ENCODE measurements at regions not wholly inside any gene's neighbourhood (a gene's known extent, or its start where the extent isn't known, plus 50 kb on each side); places are given as distances from the start of the nearest gene placed in this dataset.

GRCh38 chr12:88310666-88311065, 168.6 kb downstream of the TMTC3 start:
- Histone ChIP-seq H3K36me3 (ENCODE audit: control insufficient read depth, insufficient read depth, low read length) (no peaks in the 10 kb centered on the region), H3K27ac (ENCODE audit: low read length) (no peak overlapping the region), H3K9me3 (ENCODE audit: control insufficient read depth, insufficient read depth, low read length) (no peaks in the 10 kb centered on the region), H3K4me3 (ENCODE audit: low read length) (no peak overlapping the region), H3K27me3 (ENCODE audit: control insufficient read depth, insufficient read depth, low read length) (no peaks in the 10 kb centered on the region), H3K4me1 (ENCODE audit: control insufficient read depth, insufficient read depth, low read length) (no peaks in the 10 kb centered on the region)
- WGBS (ENCODE audit: insufficient coverage, insufficient read length): no CpG with 5 or more reads among the region's 6 CpGs
- DNase-seq (ENCODE audit: low read depth, low spot score): no peak

- Histone ChIP-seq H3K4me3 (ENCODE audit: low read length) (no peak overlapping the region), H3K27me3 (ENCODE audit: control insufficient read depth, insufficient read depth, low read length) (no peaks in the 10 kb centered on the region), H3K27ac (ENCODE audit: low read length) (no peak overlapping the region), H3K36me3 (ENCODE audit: control insufficient read depth, insufficient read depth, low read length) (no peaks in the 10 kb centered on the region), H3K4me1 (ENCODE audit: control insufficient read depth, insufficient read depth, low read length) (no peaks in the 10 kb centered on the region), H3K9me3 (ENCODE audit: control insufficient read depth, insufficient read depth, low read length) (no peaks in the 10 kb centered on the region)
- WGBS (ENCODE audit: insufficient coverage, insufficient read length): no CpG with 5 or more reads among the region's 1 CpG
- no peak for DNase-seq (ENCODE audit: low read depth, low spot score)
Measured at GRCh38 chr12:88313554-88313953, 171.4 kb downstream of the TMTC3 start.

GRCh38 chr12:88314706-88315105, 172.6 kb downstream of the TMTC3 start:
- no peak overlapping the region for H3K4me3 ChIP-seq (ENCODE audit: low read length)
- H3K27ac ChIP-seq (ENCODE audit: low read length): no peak overlapping the region
- WGBS (ENCODE audit: insufficient coverage, insufficient read length): no CpG with 5 or more reads among the region's 4 CpGs
- H3K27me3 ChIP-seq (ENCODE audit: control insufficient read depth, insufficient read depth, low read length): no peaks in the 10 kb centered on the region
- DNase-seq (ENCODE audit: low read depth, low spot score): no peak
- H3K36me3 ChIP-seq (ENCODE audit: control insufficient read depth, insufficient read depth, low read length): no peaks in the 10 kb centered on the region
- no peaks in the 10 kb centered on the region for H3K9me3 ChIP-seq (ENCODE audit: control insufficient read depth, insufficient read depth, low read length)
- no peaks in the 10 kb centered on the region for H3K4me1 ChIP-seq (ENCODE audit: control insufficient read depth, insufficient read depth, low read length)

GRCh38 chr12:88318726-88319125, 176.6 kb downstream of the TMTC3 start:
- Histone ChIP-seq H3K4me1 (ENCODE audit: control insufficient read depth, insufficient read depth, low read length) (no peaks in the 10 kb centered on the region), H3K9me3 (ENCODE audit: control insufficient read depth, insufficient read depth, low read length) (no peaks in the 10 kb centered on the region), H3K4me3 (ENCODE audit: low read length) (no peak overlapping the region), H3K27me3 (ENCODE audit: control insufficient read depth, insufficient read depth, low read length) (no peaks in the 10 kb centered on the region), H3K27ac (ENCODE audit: low read length) (no peak overlapping the region), H3K36me3 (ENCODE audit: control insufficient read depth, insufficient read depth, low read length) (no peaks in the 10 kb centered on the region)
- WGBS (ENCODE audit: insufficient coverage, insufficient read length): no CpG with 5 or more reads among the region's 2 CpGs
- no peak for DNase-seq (ENCODE audit: low read depth, low spot score)

GRCh38 chr12:88325076-88325815, 183.1 kb downstream of the TMTC3 start:
- H3K27ac ChIP-seq (ENCODE audit: low read length): no peak overlapping the region
- WGBS (ENCODE audit: insufficient coverage, insufficient read length): no CpG with 5 or more reads among the region's 1 CpG
- DNase-seq (ENCODE audit: low read depth, low spot score): no peak

GRCh38 chr12:88325816-88326189, 183.7 kb downstream of the TMTC3 start:
- no peaks in the 10 kb centered on the region for H3K36me3 ChIP-seq (ENCODE audit: control insufficient read depth, insufficient read depth, low read length)
- no peak for DNase-seq (ENCODE audit: low read depth, low spot score)
- H3K27ac ChIP-seq (ENCODE audit: low read length): no peak overlapping the region
- no CpG with 5 or more reads among the region's 4 CpGs for WGBS (ENCODE audit: insufficient coverage, insufficient read length)
- no peaks in the 10 kb centered on the region for H3K27me3 ChIP-seq (ENCODE audit: control insufficient read depth, insufficient read depth, low read length)
- no peaks in the 10 kb centered on the region for H3K9me3 ChIP-seq (ENCODE audit: control insufficient read depth, insufficient read depth, low read length)
- no peak overlapping the region for H3K4me3 ChIP-seq (ENCODE audit: low read length)
- no peaks in the 10 kb centered on the region for H3K4me1 ChIP-seq (ENCODE audit: control insufficient read depth, insufficient read depth, low read length)

More at GRCh38 chr12:88325076-88325815, 183.1 kb downstream of the TMTC3 start:
- H3K27me3 ChIP-seq (ENCODE audit: control insufficient read depth, insufficient read depth, low read length): no peaks in the 10 kb centered on the region
- H3K4me1 ChIP-seq (ENCODE audit: control insufficient read depth, insufficient read depth, low read length): no peaks in the 10 kb centered on the region
- no peak overlapping the region for H3K4me3 ChIP-seq (ENCODE audit: low read length)
- no peaks in the 10 kb centered on the region for H3K9me3 ChIP-seq (ENCODE audit: control insufficient read depth, insufficient read depth, low read length)
- no peaks in the 10 kb centered on the region for H3K36me3 ChIP-seq (ENCODE audit: control insufficient read depth, insufficient read depth, low read length)

- DNase-seq (ENCODE audit: low read depth, low spot score): no peak
- WGBS (ENCODE audit: insufficient coverage, insufficient read length): no CpG with 5 or more reads among the region's 1 CpG
- Histone ChIP-seq H3K9me3 (ENCODE audit: control insufficient read depth, insufficient read depth, low read length) (no peaks in the 10 kb centered on the region), H3K27me3 (ENCODE audit: control insufficient read depth, insufficient read depth, low read length) (no peaks in the 10 kb centered on the region), H3K36me3 (ENCODE audit: control insufficient read depth, insufficient read depth, low read length) (no peaks in the 10 kb centered on the region), H3K4me1 (ENCODE audit: control insufficient read depth, insufficient read depth, low read length) (no peaks in the 10 kb centered on the region), H3K27ac (ENCODE audit: low read length) (no peak overlapping the region), H3K4me3 (ENCODE audit: low read length) (no peak overlapping the region)
Measured at GRCh38 chr12:88327276-88327675, 185.2 kb downstream of the TMTC3 start.

- Histone ChIP-seq H3K27ac (ENCODE audit: low read length) (no peak overlapping the region), H3K4me1 (ENCODE audit: control insufficient read depth, insufficient read depth, low read length) (no peaks in the 10 kb centered on the region), H3K27me3 (ENCODE audit: control insufficient read depth, insufficient read depth, low read length) (no peaks in the 10 kb centered on the region), H3K9me3 (ENCODE audit: control insufficient read depth, insufficient read depth, low read length) (no peaks in the 10 kb centered on the region), H3K4me3 (ENCODE audit: low read length) (no peak overlapping the region), H3K36me3 (ENCODE audit: control insufficient read depth, insufficient read depth, low read length) (no peaks in the 10 kb centered on the region)
- DNase-seq (ENCODE audit: low read depth, low spot score): no peak
- WGBS (ENCODE audit: insufficient coverage, insufficient read length): no CpG with 5 or more reads among the region's 3 CpGs
Measured at GRCh38 chr12:88328090-88328489, 186.0 kb downstream of the TMTC3 start.

- Histone ChIP-seq H3K4me3 (ENCODE audit: low read length) (no peak overlapping the region), H3K27me3 (ENCODE audit: control insufficient read depth, insufficient read depth, low read length) (no peaks in the 10 kb centered on the region), H3K4me1 (ENCODE audit: control insufficient read depth, insufficient read depth, low read length) (no peaks in the 10 kb centered on the region), H3K9me3 (ENCODE audit: control insufficient read depth, insufficient read depth, low read length) (no peaks in the 10 kb centered on the region), H3K27ac (ENCODE audit: low read length) (no peak overlapping the region), H3K36me3 (ENCODE audit: control insufficient read depth, insufficient read depth, low read length) (no peaks in the 10 kb centered on the region)
- no peak for DNase-seq (ENCODE audit: low read depth, low spot score)
Measured at GRCh38 chr12:88329833-88330232, 187.7 kb downstream of the TMTC3 start.

- no peak for DNase-seq (ENCODE audit: low read depth, low spot score)
- H3K36me3 ChIP-seq (ENCODE audit: control insufficient read depth, insufficient read depth, low read length): no peaks in the 10 kb centered on the region
- no peaks in the 10 kb centered on the region for H3K9me3 ChIP-seq (ENCODE audit: control insufficient read depth, insufficient read depth, low read length)
- WGBS (ENCODE audit: insufficient coverage, insufficient read length): no CpG with 5 or more reads among the region's 3 CpGs
- no peaks in the 10 kb centered on the region for H3K27me3 ChIP-seq (ENCODE audit: control insufficient read depth, insufficient read depth, low read length)
- H3K4me3 ChIP-seq (ENCODE audit: low read length): no peak overlapping the region
- no peaks in the 10 kb centered on the region for H3K4me1 ChIP-seq (ENCODE audit: control insufficient read depth, insufficient read depth, low read length)
- no peak overlapping the region for H3K27ac ChIP-seq (ENCODE audit: low read length)
Measured at GRCh38 chr12:88334271-88334670, 192.2 kb downstream of the TMTC3 start.

- Histone ChIP-seq H3K27ac (ENCODE audit: low read length) (no peak overlapping the region), H3K27me3 (ENCODE audit: control insufficient read depth, insufficient read depth, low read length) (no peaks in the 10 kb centered on the region), H3K4me1 (ENCODE audit: control insufficient read depth, insufficient read depth, low read length) (no peaks in the 10 kb centered on the region), H3K36me3 (ENCODE audit: control insufficient read depth, insufficient read depth, low read length) (no peaks in the 10 kb centered on the region), H3K4me3 (ENCODE audit: low read length) (no peak overlapping the region), H3K9me3 (ENCODE audit: control insufficient read depth, insufficient read depth, low read length) (no peaks in the 10 kb centered on the region)
- WGBS (ENCODE audit: insufficient coverage, insufficient read length): 100% methylated on average over 1 of the region's 8 CpGs
- DNase-seq (ENCODE audit: low read depth, low spot score): no peak
Measured at GRCh38 chr12:88336076-88336739, 194.1 kb downstream of the TMTC3 start.
